ENCODE measurements at regions not wholly inside any gene's neighbourhood (a gene's known extent, or its start where the extent isn't known, plus 50 kb on each side); places are given as distances from the start of the nearest gene placed in this dataset.

- H2AFZ ChIP-seq (ENCODE audit: low read length): no peak overlapping the region
- H3K4me3 ChIP-seq (ENCODE audit: insufficient read depth, low read length): no peak overlapping the region
- no peak overlapping the region for H3K4me2 ChIP-seq (ENCODE audit: insufficient read depth, low read length)
- DNase-seq (ENCODE audit: insufficient read length, low spot score, missing footprints): no peak
- TF ChIP-seq CTCF (IDR thresholded peaks at IDR 0.05; ENCODE audit: extremely low read depth, low read depth, low read length): no peak
- H3K27ac ChIP-seq (ENCODE audit: low read depth, low read length): no peak overlapping the region
- H3K79me2 ChIP-seq (ENCODE audit: insufficient read depth, low read length): no peaks in the 10 kb centered on the region
- no peaks in the 10 kb centered on the region for H3K4me1 ChIP-seq (ENCODE audit: insufficient read depth, low read length)
- H3K27me3 ChIP-seq (ENCODE audit: insufficient read depth, low read length): no peaks in the 10 kb centered on the region
- no peaks in the 10 kb centered on the region for H3K36me3 ChIP-seq (ENCODE audit: insufficient read depth, low read length)
- no peaks in the 10 kb centered on the region for H4K20me1 ChIP-seq (ENCODE audit: insufficient read depth, low read length)
- H3K9me3 ChIP-seq (ENCODE audit: low read depth, low read length): no peaks in the 10 kb centered on the region
These were observed 872.6 kb downstream of the FLRT2 start for GRCh38 chr14:86402545-86402944.

GRCh38 chr14:86391085-86391484 is 861.1 kb downstream of the FLRT2 start:
- no peaks in the 10 kb centered on the region for H3K36me3 ChIP-seq (ENCODE audit: insufficient read depth, low read length)
- no peak for TF ChIP-seq CTCF (IDR thresholded peaks at IDR 0.05; ENCODE audit: extremely low read depth, low read depth, low read length)
- no peaks in the 10 kb centered on the region for H4K20me1 ChIP-seq (ENCODE audit: insufficient read depth, low read length)
- no peaks in the 10 kb centered on the region for H3K79me2 ChIP-seq (ENCODE audit: insufficient read depth, low read length)
- H3K4me1 ChIP-seq (ENCODE audit: insufficient read depth, low read length): no peaks in the 10 kb centered on the region
- no peak overlapping the region for H3K4me3 ChIP-seq (ENCODE audit: insufficient read depth, low read length)
- H3K9me3 ChIP-seq (ENCODE audit: low read depth, low read length): peaks cover 3% of the 10 kb centered on the region
- no peak overlapping the region for H3K4me2 ChIP-seq (ENCODE audit: insufficient read depth, low read length)
- H3K27me3 ChIP-seq (ENCODE audit: insufficient read depth, low read length): no peaks in the 10 kb centered on the region
- no peak overlapping the region for H3K27ac ChIP-seq (ENCODE audit: low read depth, low read length)
- no peak overlapping the region for H2AFZ ChIP-seq (ENCODE audit: low read length)
- DNase-seq (ENCODE audit: insufficient read length, low spot score, missing footprints): no peak

- Histone ChIP-seq H3K4me3 (ENCODE audit: insufficient read depth, low read length) (no peak overlapping the region), H4K20me1 (ENCODE audit: insufficient read depth, low read length) (no peaks in the 10 kb centered on the region), H3K79me2 (ENCODE audit: insufficient read depth, low read length) (no peaks in the 10 kb centered on the region), H3K27ac (ENCODE audit: low read depth, low read length) (no peak overlapping the region), H3K27me3 (ENCODE audit: insufficient read depth, low read length) (no peaks in the 10 kb centered on the region), H3K4me2 (ENCODE audit: insufficient read depth, low read length) (no peak overlapping the region), H3K36me3 (ENCODE audit: insufficient read depth, low read length) (no peaks in the 10 kb centered on the region), H3K9me3 (ENCODE audit: low read depth, low read length) (peaks cover 3% of the 10 kb centered on the region), H3K4me1 (ENCODE audit: insufficient read depth, low read length) (no peaks in the 10 kb centered on the region), H2AFZ (ENCODE audit: low read length) (no peak overlapping the region)
- TF ChIP-seq CTCF (IDR thresholded peaks at IDR 0.05; ENCODE audit: extremely low read depth, low read depth, low read length): no peak
- no peak for DNase-seq (ENCODE audit: insufficient read length, low spot score, missing footprints)
These were observed 858.3 kb downstream of the FLRT2 start for GRCh38 chr14:86388216-86388615.

GRCh38 chr14:86373886-86374285 is 843.9 kb downstream of the FLRT2 start:
- Histone ChIP-seq H3K9me3 (ENCODE audit: low read depth, low read length) (no peaks in the 10 kb centered on the region), H3K4me2 (ENCODE audit: insufficient read depth, low read length) (no peak overlapping the region), H3K79me2 (ENCODE audit: insufficient read depth, low read length) (no peaks in the 10 kb centered on the region), H2AFZ (ENCODE audit: low read length) (no peak overlapping the region), H3K4me1 (ENCODE audit: insufficient read depth, low read length) (no peaks in the 10 kb centered on the region), H3K27ac (ENCODE audit: low read depth, low read length) (no peak overlapping the region), H3K27me3 (ENCODE audit: insufficient read depth, low read length) (no peaks in the 10 kb centered on the region), H3K4me3 (ENCODE audit: insufficient read depth, low read length) (no peak overlapping the region), H4K20me1 (ENCODE audit: insufficient read depth, low read length) (no peaks in the 10 kb centered on the region), H3K36me3 (ENCODE audit: insufficient read depth, low read length) (no peaks in the 10 kb centered on the region)
- no peak for TF ChIP-seq CTCF (IDR thresholded peaks at IDR 0.05; ENCODE audit: extremely low read depth, low read depth, low read length)
- DNase-seq (ENCODE audit: insufficient read length, low spot score, missing footprints): no peak
